ENCODE measurements at regions not wholly inside any gene's neighbourhood (a gene's known extent, or its start where the extent isn't known, plus 50 kb on each side); places are given as distances from the start of the nearest gene placed in this dataset.
"Not testable (repeated sequence)": the region's sequence is repeated elsewhere in the genome, so short reads cannot be mapped to it uniquely, and the experiment has no call there.

DNA sequence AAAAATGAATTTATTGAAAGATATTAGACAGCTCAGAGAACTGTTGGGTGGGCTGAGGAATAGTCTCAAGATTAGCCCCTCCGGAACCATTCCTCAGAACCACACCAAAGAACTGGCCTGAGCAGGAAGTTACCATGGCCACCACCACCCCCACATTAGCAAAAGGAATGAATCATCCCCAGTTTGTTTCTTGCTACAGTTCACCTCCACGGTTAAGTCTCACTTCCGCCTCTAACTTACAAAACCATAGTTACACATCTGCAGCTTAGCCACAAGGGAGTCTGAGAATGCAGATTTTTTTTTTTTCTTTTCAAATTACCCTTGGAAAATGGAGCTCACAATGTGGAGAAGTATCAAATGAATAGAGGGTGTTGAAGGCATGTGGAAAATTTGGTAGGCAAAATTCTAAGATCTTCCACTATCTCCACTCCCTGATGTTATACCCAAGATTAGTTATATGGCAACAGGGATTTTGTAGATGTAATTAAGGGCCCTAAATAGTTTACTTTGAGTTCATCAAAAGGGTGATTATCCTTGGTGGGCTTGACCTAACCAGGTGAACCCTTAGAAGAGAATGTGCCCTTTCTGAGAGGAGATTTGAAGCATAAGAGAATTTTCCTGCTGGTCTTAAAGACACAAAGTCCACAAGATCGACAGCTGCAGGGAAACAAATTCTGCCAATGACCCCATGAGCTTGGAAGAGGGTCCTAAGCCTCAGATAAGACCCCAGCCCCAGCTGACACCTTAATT lies 129.8 kb upstream of the KRR1 start:
- DNase-seq (ENCODE audit: low spot score), result no peak

GRCh38 chr12:75638792-75639191 lies 127.4 kb upstream of the KRR1 start:
- DNase-seq (ENCODE audit: low spot score), result no peak

- no peak for DNase-seq (ENCODE audit: low spot score)
Measured at GRCh38 chr12:75636607-75637006, 125.2 kb upstream of the KRR1 start.

GRCh38 chr12:75635606-75636444 lies 124.4 kb upstream of the KRR1 start:
- no peak for DNase-seq (ENCODE audit: low spot score)

GRCh38 chr12:75634244-75635222 lies 123.1 kb upstream of the KRR1 start:
- DNase-seq (ENCODE audit: low spot score), result no peak

- DNase-seq (ENCODE audit: low spot score), result no peak
Measured at GRCh38 chr12:75633789-75634188, 122.4 kb upstream of the KRR1 start.

- DNase-seq (ENCODE audit: low spot score), result no peak
Measured at GRCh38 chr12:75632442-75632841, 121.0 kb upstream of the KRR1 start.

- no peak for DNase-seq (ENCODE audit: low spot score)
Measured at GRCh38 chr12:75631831-75632230, 120.4 kb upstream of the KRR1 start.

DNA sequence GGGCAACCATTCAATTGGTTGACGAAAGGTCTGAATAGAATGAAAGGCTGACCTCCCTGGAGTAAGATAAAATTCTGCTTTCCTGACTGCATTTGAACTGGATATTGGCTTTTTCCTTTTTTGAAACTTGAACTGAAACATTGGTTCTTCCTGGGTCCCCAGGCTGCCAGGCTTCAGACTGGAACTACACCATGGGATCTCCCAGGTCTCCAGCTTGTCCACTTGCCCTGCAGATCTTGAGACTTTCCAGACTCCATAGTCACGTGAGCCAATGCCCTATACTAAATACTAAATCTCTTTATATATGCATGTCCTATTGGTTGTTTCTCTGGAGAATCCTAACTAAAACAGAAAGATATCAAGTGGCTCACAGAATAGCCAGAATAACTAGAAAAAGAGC lies 118.7 kb upstream of the KRR1 start:
- DNase-seq (ENCODE audit: low spot score), result no peak

DNA sequence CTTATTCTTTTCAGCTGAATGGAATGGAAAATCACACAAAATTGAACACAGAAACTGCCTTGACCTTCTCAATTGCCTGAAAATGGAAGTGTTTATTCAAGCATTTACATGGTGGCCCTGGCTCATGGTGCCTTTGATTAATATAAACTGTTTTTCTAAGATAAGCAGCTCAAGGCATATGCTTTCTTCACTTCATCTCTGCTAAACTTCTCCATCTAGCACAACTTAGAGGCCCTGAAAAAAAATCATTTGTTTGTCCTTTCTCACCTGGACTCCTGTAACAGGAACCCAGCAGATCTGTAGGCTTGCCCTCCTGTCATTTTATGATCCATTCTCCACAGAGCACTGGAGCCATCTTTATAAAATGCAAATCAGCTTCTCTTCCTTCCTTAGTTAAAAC lies 117.5 kb upstream of the KRR1 start:
- DNase-seq (ENCODE audit: low spot score), result no peak

- no peak for DNase-seq (ENCODE audit: low spot score)
Measured at GRCh38 chr12:75628511-75628910, 117.1 kb upstream of the KRR1 start.

GRCh38 chr12:75623631-75624154 lies 112.3 kb upstream of the KRR1 start:
- no peak for DNase-seq (ENCODE audit: low spot score)

GRCh38 chr12:75622492-75622891 lies 111.1 kb upstream of the KRR1 start:
- no peak for DNase-seq (ENCODE audit: low spot score)

- DNase-seq (ENCODE audit: low spot score), result not testable (repeated sequence)
Measured at GRCh38 chr12:75614396-75614795, 103.0 kb upstream of the KRR1 start.

DNA sequence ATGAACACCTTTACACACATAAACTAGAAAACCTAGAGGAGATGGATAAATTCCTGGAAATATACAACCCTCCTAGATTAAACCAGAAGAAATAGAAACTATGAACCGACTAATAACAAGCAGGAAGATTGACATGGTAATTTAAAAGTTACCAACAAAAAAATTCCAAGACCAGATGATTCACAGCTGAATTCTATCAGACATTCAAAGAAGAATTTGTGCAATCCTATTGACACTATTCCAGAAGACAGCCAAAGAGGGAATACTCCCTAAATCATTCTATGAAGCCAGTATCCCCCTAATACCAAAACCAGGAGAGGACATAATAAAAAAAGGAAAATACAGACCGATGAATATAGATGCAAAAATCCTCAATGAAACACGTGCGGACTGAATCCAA lies 102.6 kb upstream of the KRR1 start:
- DNase-seq (ENCODE audit: low spot score), result no peak

DNA sequence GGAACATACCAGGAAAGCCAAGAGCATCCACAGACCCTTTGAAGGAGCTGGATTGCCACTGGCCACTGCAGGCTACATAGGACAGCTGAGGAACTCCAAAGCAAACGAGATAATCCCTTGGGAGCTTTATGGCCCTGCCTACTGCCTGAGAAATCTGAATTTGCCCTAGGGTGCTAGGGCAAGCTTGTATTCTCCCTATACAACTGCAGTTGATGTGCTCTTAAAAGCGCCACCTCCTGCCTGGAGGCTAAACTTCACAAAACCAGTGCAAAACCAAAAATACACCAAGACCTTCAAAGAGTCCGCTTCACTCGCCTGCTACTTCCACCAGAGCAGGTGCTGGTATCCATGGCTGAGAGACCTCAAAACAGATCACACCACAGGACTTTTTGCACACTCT lies 99.6 kb upstream of the KRR1 start:
- no peak for DNase-seq (ENCODE audit: low spot score)

- no peak for DNase-seq (ENCODE audit: low spot score)
Measured at GRCh38 chr12:75606956-75607355, 95.5 kb upstream of the KRR1 start.

DNA sequence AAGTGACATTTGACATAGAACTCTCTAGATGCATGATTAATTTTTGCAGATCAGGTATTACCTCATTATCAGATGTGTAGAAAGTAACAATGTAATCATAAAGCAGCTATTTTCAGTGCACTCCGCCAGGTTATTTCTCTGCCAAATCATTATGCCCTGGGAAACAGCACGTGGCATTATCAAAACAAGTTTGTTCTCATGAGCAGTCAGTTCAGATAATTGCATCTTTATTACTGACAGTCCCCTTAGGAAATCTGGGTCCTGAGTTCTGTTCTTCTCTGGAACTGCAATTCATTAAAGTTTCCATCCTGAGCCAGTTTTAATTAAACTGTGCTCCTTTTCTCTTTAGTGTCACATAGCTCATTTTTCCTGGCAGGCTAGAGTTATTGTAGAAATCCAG lies 94.7 kb upstream of the KRR1 start:
- no peak for DNase-seq (ENCODE audit: low spot score)

- DNase-seq (ENCODE audit: low spot score), result no peak
Measured at GRCh38 chr12:75603475-75603874, 92.1 kb upstream of the KRR1 start.

- DNase-seq (ENCODE audit: low spot score), result peak; percentile 60
Measured at GRCh38 chr12:75602106-75602505, 90.7 kb upstream of the KRR1 start.

- no peak for DNase-seq (ENCODE audit: low spot score)
Measured at GRCh38 chr12:75600146-75600545, 88.7 kb upstream of the KRR1 start.

DNA sequence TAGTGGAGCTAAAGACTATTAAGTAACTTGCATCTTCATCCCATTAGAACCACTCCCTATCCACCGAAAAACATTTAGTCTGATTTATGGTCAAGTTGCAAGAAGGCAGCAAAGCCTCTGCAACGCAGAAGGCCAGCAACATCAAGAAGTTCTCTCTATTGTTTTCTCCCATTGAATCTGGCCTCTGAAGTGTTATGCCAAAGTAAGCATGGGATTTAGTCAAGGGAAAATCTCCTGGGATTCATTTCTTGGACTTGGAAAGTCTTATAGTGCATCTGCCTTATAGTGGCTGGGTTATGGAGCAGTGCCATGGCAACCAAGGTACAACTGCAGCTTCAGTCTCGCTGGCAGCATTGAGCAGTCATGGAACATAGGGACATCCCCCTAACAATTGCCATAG lies 87.7 kb upstream of the KRR1 start:
- peak; percentile 38 for DNase-seq (ENCODE audit: low spot score)
